UCSD-AML1 (cell line): ENCODE measurements at regions not wholly inside any gene's neighbourhood (a gene's known extent, or its start where the extent isn't known, plus 50 kb on each side); places are given as distances from the start of the nearest gene placed in this dataset.

ENCODE experiments used
- DNase-seq: peaks from one replicate; lab custom pipeline; 2025; ENCODE audit not compliant: unreplicated experiment; lab: John Stamatoyannopoulos, UW

- no peak for DNase-seq
Measured at GRCh38 chrX:122504026-122504425, 680.1 kb upstream of the GRIA3 start.

- no peak for DNase-seq
Measured at GRCh38 chrX:122512561-122513072, 671.5 kb upstream of the GRIA3 start.

- DNase-seq: no peak
Measured at GRCh38 chrX:122517786-122518185, 666.3 kb upstream of the GRIA3 start.

GRCh38 chrX:122545778-122546177 lies 638.3 kb upstream of the GRIA3 start:
- DNase-seq: no peak

GRCh38 chrX:122546269-122546668 lies 637.8 kb upstream of the GRIA3 start:
- no peak for DNase-seq

- no peak for DNase-seq
Measured at GRCh38 chrX:122552286-122552800, 631.7 kb upstream of the GRIA3 start.

- no peak for DNase-seq
Measured at GRCh38 chrX:122555925-122556324, 628.2 kb upstream of the GRIA3 start.

GRCh38 chrX:122565952-122566351 lies 618.1 kb upstream of the GRIA3 start:
- DNase-seq: no peak

- no peak for DNase-seq
Measured at GRCh38 chrX:122566401-122566800, 617.7 kb upstream of the GRIA3 start.

GRCh38 chrX:122567911-122568310 lies 616.2 kb upstream of the GRIA3 start:
- no peak for DNase-seq

GRCh38 chrX:122572461-122572860 lies 611.6 kb upstream of the GRIA3 start:
- DNase-seq: no peak

GRCh38 chrX:122579036-122579435 lies 605.0 kb upstream of the GRIA3 start:
- no peak for DNase-seq

GRCh38 chrX:122579526-122579925 lies 604.6 kb upstream of the GRIA3 start:
- DNase-seq: no peak

GRCh38 chrX:122582280-122582974 lies 601.7 kb upstream of the GRIA3 start:
- no peak for DNase-seq

GRCh38 chrX:122582975-122583305 lies 601.1 kb upstream of the GRIA3 start:
- DNase-seq: no peak

GRCh38 chrX:122583551-122583950 lies 600.5 kb upstream of the GRIA3 start:
- DNase-seq: no peak

- no peak for DNase-seq
Measured at GRCh38 chrX:122584981-122585380, 599.1 kb upstream of the GRIA3 start.

GRCh38 chrX:122586831-122587230 lies 597.2 kb upstream of the GRIA3 start:
- DNase-seq: no peak

GRCh38 chrX:122591546-122591945 lies 592.5 kb upstream of the GRIA3 start:
- DNase-seq: no peak

GRCh38 chrX:122596998-122597397 lies 587.1 kb upstream of the GRIA3 start:
- DNase-seq: no peak

GRCh38 chrX:122622795-122623194 lies 561.3 kb upstream of the GRIA3 start:
- DNase-seq: no peak

- DNase-seq: no peak
Measured at GRCh38 chrX:122625239-122625638, 558.8 kb upstream of the GRIA3 start.

- DNase-seq: no peak
Measured at GRCh38 chrX:122625821-122626220, 558.3 kb upstream of the GRIA3 start.
